ENCODE measurements at regions not wholly inside any gene's neighbourhood (a gene's known extent, or its start where the extent isn't known, plus 50 kb on each side); places are given as distances from the start of the nearest gene placed in this dataset.
"Not testable (repeated sequence)": the region's sequence is repeated elsewhere in the genome, so short reads cannot be mapped to it uniquely, and the experiment has no call there.

DNA sequence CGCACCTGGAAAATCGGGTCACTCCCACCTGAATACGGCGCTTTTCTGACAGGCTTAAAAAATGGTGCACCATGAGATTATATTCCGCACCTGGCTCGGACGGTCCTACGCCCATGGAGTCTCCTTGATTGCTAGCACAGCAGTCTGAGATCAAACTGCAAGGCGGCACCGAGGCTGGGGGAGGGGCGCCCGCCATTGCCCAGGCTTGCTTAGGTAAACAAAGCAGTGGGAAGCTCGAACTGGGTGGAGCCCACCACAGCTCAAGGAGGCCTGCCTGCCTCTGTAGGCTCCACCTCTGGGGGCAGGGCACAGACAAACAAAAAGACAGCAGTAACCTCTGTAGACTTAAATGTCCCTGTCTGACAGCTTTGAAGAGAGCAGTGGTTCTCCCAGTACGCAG lies 267.0 kb upstream of the KITLG start:
- TF ChIP-seq, protein P1, sequence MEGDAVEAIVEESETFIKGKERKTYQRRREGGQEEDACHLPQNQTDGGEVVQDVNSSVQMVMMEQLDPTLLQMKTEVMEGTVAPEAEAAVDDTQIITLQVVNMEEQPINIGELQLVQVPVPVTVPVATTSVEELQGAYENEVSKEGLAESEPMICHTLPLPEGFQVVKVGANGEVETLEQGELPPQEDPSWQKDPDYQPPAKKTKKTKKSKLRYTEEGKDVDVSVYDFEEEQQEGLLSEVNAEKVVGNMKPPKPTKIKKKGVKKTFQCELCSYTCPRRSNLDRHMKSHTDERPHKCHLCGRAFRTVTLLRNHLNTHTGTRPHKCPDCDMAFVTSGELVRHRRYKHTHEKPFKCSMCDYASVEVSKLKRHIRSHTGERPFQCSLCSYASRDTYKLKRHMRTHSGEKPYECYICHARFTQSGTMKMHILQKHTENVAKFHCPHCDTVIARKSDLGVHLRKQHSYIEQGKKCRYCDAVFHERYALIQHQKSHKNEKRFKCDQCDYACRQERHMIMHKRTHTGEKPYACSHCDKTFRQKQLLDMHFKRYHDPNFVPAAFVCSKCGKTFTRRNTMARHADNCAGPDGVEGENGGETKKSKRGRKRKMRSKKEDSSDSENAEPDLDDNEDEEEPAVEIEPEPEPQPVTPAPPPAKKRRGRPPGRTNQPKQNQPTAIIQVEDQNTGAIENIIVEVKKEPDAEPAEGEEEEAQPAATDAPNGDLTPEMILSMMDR (conservative IDR thresholded peaks at IDR 0.05 in 1 of 2, IDR thresholded peaks at IDR 0.05 in 1 of 2; ENCODE audit: extremely low read depth in 1 of 2, insufficient read depth in 1 of 2, low read depth in 1 of 2, low read length in 2 of 2) = not testable (repeated sequence)
- TF ChIP-seq EZH2 (IDR thresholded peaks at IDR 0.05; ENCODE audit: borderline replicate concordance, low read length) = not testable (repeated sequence)

Data from mammary epithelial cell (primary cell).